ENCODE measurements at regions not wholly inside any gene's neighbourhood (a gene's known extent, or its start where the extent isn't known, plus 50 kb on each side); places are given as distances from the start of the nearest gene placed in this dataset.

GRCh38 chr7:55288070-55288824 lies 76.9 kb upstream of the LANCL2 start:
- TF ChIP-seq OSR1 (CRISPR knock-in tag; IDR thresholded peaks at IDR 0.05) (no peak), ARNTL (CRISPR knock-in tag; IDR thresholded peaks at IDR 0.05; ENCODE audit: borderline replicate concordance, low read depth) (no peak), RARB (CRISPR knock-in tag; IDR thresholded peaks at IDR 0.05) (no peak), ESRRG (CRISPR knock-in tag; IDR thresholded peaks at IDR 0.05) (no peak), TCF4 (CRISPR knock-in tag; IDR thresholded peaks at IDR 0.05; ENCODE audit: borderline replicate concordance) (no peak), PPARA (CRISPR knock-in tag; IDR thresholded peaks at IDR 0.05; ENCODE audit: borderline replicate concordance) (no peak), TOX (CRISPR knock-in tag; IDR thresholded peaks at IDR 0.05; ENCODE audit: borderline replicate concordance) (no peak), GLIS3 (CRISPR knock-in tag; IDR thresholded peaks at IDR 0.05) (no peak)
- TF ChIP-seq, protein P1, sequence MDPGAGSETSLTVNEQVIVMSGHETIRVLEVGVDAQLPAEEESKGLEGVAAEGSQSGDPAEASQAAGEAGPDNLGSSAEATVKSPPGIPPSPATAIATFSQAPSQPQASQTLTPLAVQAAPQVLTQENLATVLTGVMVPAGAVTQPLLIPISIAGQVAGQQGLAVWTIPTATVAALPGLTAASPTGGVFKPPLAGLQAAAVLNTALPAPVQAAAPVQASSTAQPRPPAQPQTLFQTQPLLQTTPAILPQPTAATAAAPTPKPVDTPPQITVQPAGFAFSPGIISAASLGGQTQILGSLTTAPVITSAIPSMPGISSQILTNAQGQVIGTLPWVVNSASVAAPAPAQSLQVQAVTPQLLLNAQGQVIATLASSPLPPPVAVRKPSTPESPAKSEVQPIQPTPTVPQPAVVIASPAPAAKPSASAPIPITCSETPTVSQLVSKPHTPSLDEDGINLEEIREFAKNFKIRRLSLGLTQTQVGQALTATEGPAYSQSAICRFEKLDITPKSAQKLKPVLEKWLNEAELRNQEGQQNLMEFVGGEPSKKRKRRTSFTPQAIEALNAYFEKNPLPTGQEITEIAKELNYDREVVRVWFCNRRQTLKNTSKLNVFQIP (CRISPR knock-in tag; IDR thresholded peaks at IDR 0.05; ENCODE audit: borderline replicate concordance, low read depth) = no peak
